ENCODE measurements at regions not wholly inside any gene's neighbourhood (a gene's known extent, or its start where the extent isn't known, plus 50 kb on each side); places are given as distances from the start of the nearest gene placed in this dataset.

DNA sequence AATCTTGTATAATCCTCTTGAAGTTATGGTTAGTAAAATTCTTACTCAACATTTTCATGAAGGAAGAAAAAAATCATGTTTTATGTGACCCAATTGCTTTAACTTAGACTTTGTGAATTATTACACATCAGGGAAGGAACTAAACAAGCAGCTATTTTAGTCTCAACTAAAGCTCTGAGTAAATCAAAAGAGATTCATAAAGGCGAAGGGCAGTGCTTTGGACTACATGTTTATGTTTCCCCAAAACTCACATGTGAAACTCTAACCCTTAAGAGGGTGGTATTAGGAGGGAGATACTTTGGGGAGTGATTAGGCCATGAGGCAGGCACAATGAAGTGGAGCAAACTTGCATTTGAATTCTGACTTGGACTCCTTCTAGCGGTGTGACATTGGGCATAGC, 283.7 kb upstream of the POU3F3 start:
- H3K4me1 ChIP-seq = no peaks in the 10 kb centered on the region
- ChIA-PET CTCF (interaction anchor here (0.6 kb wide), 2 partner anchors 924 to 1746 kb away, joined by 3 read pairs; no protein-coding TSS in a partner anchor), POLR2A (no interaction called here)
- ATAC-seq (no peak), DNase-seq (ENCODE audit: low read depth in 1 of 2, low spot score in 1 of 2) (no peak), FAIRE-seq (no peak)
- H3K4me2 ChIP-seq = no peak overlapping the region
- H3K4me3 ChIP-seq = no peak overlapping the region
- TF ChIP-seq HOXA7 (CRISPR knock-in tag; IDR thresholded peaks at IDR 0.05) = no peak
- no peak for TF ChIP-seq JUN (IDR thresholded peaks at IDR 0.05)
- no peak for TF ChIP-seq RARB (CRISPR knock-in tag; IDR thresholded peaks at IDR 0.05)
- no peak for TF ChIP-seq NR3C1 (IDR thresholded peaks at IDR 0.05)
- TF ChIP-seq KDM1A (IDR thresholded peaks at IDR 0.05; ENCODE audit: low read depth) = no peak
- no peak for TF ChIP-seq ESRRA (IDR thresholded peaks at IDR 0.05; ENCODE audit: borderline replicate concordance, low read length)
- TF ChIP-seq, protein P1, sequence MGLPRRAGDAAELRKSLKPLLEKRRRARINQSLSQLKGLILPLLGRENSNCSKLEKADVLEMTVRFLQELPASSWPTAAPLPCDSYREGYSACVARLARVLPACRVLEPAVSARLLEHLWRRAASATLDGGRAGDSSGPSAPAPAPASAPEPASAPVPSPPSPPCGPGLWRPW (IDR thresholded peaks at IDR 0.05) = no peak
- TF ChIP-seq CHD4 (IDR thresholded peaks at IDR 0.05; ENCODE audit: borderline replicate concordance) = no peak
- TF ChIP-seq BHLHE40 (IDR thresholded peaks at IDR 0.05; ENCODE audit: low read depth, low read length) = no peak
- TF ChIP-seq, protein P2, sequence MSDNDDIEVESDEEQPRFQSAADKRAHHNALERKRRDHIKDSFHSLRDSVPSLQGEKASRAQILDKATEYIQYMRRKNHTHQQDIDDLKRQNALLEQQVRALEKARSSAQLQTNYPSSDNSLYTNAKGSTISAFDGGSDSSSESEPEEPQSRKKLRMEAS (IDR thresholded peaks at IDR 0.05) = no peak
- TF ChIP-seq FOXS1 (CRISPR knock-in tag; IDR thresholded peaks at IDR 0.05) = no peak
- TF ChIP-seq, protein P3, sequence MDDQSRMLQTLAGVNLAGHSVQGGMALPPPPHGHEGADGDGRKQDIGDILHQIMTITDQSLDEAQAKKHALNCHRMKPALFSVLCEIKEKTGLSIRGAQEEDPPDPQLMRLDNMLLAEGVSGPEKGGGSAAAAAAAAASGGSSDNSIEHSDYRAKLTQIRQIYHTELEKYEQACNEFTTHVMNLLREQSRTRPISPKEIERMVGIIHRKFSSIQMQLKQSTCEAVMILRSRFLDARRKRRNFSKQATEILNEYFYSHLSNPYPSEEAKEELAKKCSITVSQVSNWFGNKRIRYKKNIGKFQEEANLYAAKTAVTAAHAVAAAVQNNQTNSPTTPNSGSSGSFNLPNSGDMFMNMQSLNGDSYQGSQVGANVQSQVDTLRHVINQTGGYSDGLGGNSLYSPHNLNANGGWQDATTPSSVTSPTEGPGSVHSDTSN (IDR thresholded peaks at IDR 0.05) = no peak
- no peak for TF ChIP-seq TP53 (CRISPR knock-in tag; IDR thresholded peaks at IDR 0.05)
- TF ChIP-seq, protein P4, sequence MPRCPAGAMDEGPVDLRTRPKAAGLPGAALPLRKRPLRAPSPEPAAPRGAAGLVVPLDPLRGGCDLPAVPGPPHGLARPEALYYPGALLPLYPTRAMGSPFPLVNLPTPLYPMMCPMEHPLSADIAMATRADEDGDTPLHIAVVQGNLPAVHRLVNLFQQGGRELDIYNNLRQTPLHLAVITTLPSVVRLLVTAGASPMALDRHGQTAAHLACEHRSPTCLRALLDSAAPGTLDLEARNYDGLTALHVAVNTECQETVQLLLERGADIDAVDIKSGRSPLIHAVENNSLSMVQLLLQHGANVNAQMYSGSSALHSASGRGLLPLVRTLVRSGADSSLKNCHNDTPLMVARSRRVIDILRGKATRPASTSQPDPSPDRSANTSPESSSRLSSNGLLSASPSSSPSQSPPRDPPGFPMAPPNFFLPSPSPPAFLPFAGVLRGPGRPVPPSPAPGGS (IDR thresholded peaks at IDR 0.05) = no peak
- TF ChIP-seq CEBPB (IDR thresholded peaks at IDR 0.05) = no peak
- TF ChIP-seq ZC3H11A (IDR thresholded peaks at IDR 0.05) = no peak
- TF ChIP-seq ZFP36 (IDR thresholded peaks at IDR 0.05; ENCODE audit: borderline replicate concordance, partially characterized antibody) = no peak
- H3K9me3 ChIP-seq = no peaks in the 10 kb centered on the region
- 50% methylated on average over 2 of the region's 2 CpGs for WGBS (ENCODE audit: missing lambda C conversion rate)
- no peak overlapping the region for H3K27ac ChIP-seq

DNA sequence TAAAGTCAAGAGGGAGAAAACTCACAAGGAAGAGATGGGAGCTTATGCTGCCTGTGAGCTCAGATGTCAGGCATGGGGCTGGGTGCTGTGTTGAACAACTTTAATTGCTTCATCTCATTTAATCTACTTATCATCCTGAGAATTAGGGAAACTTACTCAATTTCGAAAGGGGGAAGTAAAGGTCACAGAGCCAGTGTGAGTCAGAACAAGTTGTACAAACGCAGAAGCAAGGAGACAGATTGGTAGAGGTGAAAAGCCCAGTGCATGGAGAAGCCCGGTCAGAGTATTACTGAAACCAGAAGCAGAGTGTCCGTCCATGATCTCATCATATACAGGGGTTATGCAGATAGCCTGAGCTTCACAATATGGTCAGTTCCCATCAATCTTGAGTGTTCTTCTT, 281.1 kb upstream of the POU3F3 start:
- ChIA-PET CTCF (no interaction called here), POLR2A (no interaction called here)
- no peak for FAIRE-seq
- no peak for ATAC-seq
- DNase-seq (ENCODE audit: low read depth in 1 of 2, low spot score in 1 of 2) = no peak
- no peak for TF ChIP-seq NR3C1 (IDR thresholded peaks at IDR 0.05)
- TF ChIP-seq, protein P5, sequence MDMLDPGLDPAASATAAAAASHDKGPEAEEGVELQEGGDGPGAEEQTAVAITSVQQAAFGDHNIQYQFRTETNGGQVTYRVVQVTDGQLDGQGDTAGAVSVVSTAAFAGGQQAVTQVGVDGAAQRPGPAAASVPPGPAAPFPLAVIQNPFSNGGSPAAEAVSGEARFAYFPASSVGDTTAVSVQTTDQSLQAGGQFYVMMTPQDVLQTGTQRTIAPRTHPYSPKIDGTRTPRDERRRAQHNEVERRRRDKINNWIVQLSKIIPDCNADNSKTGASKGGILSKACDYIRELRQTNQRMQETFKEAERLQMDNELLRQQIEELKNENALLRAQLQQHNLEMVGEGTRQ (IDR thresholded peaks at IDR 0.05) = no peak
- no peak for TF ChIP-seq ZFP36 (IDR thresholded peaks at IDR 0.05; ENCODE audit: borderline replicate concordance, partially characterized antibody)
- TF ChIP-seq, protein P2 (IDR thresholded peaks at IDR 0.05) = no peak
- no peak for TF ChIP-seq GATA3 (IDR thresholded peaks at IDR 0.05; ENCODE audit: borderline replicate concordance)
- no peak for TF ChIP-seq ZNF302 (CRISPR knock-in tag; IDR thresholded peaks at IDR 0.05)
- TF ChIP-seq, protein P1 (IDR thresholded peaks at IDR 0.05) = no peak
- TF ChIP-seq NFE2L2 (conservative IDR thresholded peaks at IDR 0.05; ENCODE audit: low read length) = no peak
- TF ChIP-seq, protein P4 (IDR thresholded peaks at IDR 0.05) = no peak
- no peak for TF ChIP-seq MAFK (IDR thresholded peaks at IDR 0.05; ENCODE audit: partially characterized antibody)
- TF ChIP-seq RAD21 (conservative IDR thresholded peaks at IDR 0.05 in 1 of 2, IDR thresholded peaks at IDR 0.05 in 1 of 2) = no peak
- TF ChIP-seq ZSCAN20 (CRISPR knock-in tag; IDR thresholded peaks at IDR 0.05) = no peak
- TF ChIP-seq ZC3H11A (IDR thresholded peaks at IDR 0.05) = no peak
- Histone ChIP-seq H3K9me3 (no peaks in the 10 kb centered on the region), H3K27ac (no peak overlapping the region), H3K4me1 (no peaks in the 10 kb centered on the region), H3K4me3 (no peak overlapping the region), H3K4me2 (no peak overlapping the region)
- WGBS (ENCODE audit: missing lambda C conversion rate) = 5% methylated on average over 4 of the region's 4 CpGs
